Activated gamma-delta T cell (primary cell): ENCODE measurements at regions not wholly inside any gene's neighbourhood (a gene's known extent, or its start where the extent isn't known, plus 50 kb on each side); places are given as distances from the start of the nearest gene placed in this dataset.

Experiments used
- DNase-seq: peaks from one replicate; lab custom pipeline; 2025; lab: John Stamatoyannopoulos, UW

DNA sequence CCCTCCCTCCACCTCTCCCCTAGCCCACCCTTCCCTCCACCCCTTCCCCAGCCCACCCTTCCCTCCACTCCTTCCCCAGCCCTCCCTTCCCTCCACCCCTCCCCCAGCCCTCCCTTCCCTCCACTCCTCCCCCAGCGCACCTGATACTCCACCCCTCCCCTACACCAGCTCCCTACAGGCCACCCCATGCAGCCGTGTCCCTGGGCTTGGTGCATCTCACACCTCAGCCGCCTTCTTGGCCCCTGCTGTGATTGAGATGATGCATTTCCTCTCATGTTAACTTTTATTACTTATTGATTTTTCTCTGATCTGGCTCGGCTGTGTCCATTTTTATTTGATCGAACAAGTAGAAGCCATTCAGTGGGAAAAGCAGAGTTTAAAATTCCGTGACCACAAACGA, 243.8 kb downstream of the MATN1 start:
- DNase-seq: no peak

GRCh38 chr1:30478799-30479563, 244.4 kb downstream of the MATN1 start:
- no peak for DNase-seq

DNA sequence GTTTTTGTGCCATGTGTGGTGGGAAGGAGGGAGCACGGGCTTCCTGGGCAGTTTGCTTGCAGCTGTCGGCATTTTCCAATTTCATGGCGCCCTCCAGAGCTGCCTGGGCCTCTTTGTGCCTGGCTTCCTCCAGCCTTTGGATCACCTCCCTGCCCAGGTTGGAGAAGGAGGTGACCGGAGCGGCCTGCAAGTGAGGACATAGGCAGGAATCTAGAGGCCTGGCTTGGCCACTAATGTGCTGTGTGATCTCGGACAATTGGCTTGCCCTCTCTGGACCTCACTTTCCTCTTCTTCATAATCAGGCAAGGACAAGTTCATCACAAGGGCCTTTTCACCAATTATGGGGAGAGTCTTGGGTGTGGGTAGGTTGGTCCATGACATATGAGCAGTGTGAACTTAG, 245.1 kb downstream of the MATN1 start:
- DNase-seq: no peak

GRCh38 chr1:30477588-30477987, 245.8 kb downstream of the MATN1 start:
- DNase-seq: no peak

- DNase-seq: no peak
Observed at GRCh38 chr1:30476911-30477459, 246.4 kb downstream of the MATN1 start.

- DNase-seq: no peak
Observed at GRCh38 chr1:30476476-30476875, 246.9 kb downstream of the MATN1 start.

DNA sequence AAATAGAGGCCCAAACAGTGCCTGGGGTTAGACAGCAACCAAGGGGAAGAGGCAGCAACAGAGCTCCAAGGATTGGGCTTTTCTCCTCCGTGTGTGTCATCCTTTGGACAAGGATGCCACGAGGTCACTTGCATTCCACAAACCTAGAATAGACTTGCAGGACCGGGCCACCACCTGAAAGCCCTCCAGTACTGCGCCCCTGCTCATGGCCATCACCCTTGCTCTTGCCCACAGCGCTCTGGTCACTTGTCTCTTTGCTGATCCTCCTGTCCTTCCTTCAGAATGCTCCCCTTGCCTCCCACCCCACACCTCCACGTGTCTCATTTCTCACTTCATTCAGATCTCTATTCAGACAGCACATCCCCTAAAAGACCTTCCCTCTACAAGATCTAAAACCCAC, 247.4 kb downstream of the MATN1 start:
- no peak for DNase-seq

DNA sequence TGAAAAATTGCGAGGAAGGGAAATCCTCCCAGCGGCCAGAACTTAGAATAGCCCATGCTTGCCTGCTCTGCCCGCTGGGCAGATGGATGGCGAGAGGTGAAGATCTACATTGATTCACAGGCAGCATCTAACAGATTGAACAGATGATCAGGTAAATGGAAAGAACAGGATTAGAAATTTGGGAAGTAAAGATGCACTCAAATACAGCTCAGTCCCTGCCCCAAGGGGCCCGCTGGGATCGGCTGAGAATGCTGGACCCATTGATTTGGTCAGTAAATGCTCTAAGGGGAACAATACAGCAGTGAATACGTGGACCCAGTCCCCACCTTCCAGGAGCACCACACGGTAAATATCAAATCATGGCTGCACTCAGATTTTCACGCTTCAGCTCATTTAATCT, 248.2 kb downstream of the MATN1 start:
- no peak for DNase-seq

DNA sequence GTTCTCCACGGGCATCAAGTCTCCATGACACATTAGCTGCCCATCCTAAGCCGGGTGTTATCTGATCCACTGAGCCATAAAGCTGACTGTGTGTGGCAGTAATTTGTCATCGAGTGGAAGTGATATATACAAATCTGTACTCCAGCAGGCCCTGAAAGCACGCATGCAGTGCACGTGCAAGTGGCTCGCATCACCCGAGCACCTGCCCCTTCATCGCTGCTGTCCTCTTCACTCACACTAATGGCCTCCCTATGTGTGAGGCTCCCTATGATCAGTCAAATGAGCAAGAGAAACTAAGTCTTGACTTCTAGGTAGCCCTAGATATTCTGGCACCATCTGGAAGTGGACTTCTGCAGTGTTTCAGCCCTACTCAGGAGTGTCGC, 248.6 kb downstream of the MATN1 start:
- no peak for DNase-seq

DNA sequence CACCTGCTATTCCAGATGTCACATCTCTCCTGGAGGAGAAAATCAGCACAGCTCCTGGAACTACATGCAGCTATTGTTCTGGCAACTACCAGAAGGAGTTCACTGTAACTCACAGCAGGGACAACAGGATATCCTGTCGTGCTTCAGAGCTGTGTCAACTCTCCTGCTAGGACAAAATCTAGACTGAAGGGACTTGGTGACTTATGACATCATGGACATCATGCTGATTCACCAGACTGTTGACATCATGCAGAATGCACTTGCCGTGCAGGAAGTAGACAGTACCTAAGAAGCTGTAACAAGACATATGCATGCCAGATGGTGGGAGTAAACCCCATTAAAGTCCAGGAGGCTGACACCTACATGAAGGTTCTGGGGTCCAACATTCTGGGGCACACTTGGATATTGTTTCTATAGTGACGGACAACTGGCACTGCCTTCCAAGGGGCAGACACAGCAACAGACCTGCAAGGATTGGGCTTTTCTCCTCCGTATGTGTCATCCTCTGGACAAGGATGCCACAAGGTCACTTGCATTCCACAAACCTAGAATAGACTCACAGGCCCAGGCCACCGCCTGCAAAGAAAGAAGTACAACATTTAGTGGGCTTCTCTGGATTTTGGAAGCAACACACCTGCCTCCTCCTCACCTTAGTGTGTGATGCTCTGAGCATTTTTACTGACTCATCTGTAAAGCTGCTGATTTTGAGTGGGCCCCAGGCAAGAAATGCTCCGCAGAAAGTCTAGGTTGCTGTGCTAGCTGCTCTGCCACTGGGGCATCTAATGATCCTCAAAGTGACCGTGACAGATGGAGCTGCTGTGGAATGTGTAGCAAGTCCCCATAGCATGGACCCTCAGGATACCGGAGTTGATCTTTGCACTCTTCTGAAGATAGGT, 249.2 kb downstream of the MATN1 start:
- no peak for DNase-seq

DNA sequence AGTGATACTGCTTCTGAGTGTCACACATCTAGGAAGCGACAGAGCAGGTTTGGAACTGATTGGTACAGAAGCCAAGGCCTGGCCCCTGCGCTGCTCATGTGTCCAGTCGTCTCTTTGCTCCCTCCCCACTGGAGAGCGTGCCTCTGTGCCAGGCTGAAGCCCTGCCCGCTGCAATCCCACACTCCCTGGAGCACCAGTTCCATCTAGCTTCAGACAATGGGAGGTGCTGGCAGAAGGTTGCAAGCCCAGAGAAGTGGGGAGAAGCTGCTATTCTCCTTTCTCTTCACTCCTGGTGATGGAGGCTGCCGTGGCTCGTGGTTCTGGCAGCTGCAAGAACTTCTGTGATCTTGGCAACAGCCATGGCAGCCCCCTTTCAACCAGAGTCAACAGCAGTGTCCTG, 250.9 kb downstream of the MATN1 start:
- no peak for DNase-seq

DNA sequence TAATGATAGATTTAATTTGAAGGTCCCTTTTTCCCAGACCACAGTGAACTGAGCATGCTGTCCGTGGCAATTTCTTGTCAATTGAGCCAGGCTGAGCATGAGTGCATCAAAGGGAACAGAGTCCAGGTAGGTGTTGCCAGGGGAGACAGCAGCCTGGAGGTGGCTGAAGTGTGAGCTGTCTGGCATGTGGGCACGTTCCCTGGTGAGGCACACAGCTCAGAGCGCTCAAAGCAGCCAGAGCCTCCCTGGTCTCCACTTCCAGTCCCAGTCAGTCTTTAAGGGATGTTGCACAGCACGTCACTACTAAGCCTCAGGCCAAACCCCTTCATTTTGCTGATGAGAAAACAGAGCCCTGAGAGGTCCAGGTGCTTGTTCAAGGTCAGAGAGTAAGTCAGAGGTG, 251.4 kb downstream of the MATN1 start:
- DNase-seq: no peak

DNA sequence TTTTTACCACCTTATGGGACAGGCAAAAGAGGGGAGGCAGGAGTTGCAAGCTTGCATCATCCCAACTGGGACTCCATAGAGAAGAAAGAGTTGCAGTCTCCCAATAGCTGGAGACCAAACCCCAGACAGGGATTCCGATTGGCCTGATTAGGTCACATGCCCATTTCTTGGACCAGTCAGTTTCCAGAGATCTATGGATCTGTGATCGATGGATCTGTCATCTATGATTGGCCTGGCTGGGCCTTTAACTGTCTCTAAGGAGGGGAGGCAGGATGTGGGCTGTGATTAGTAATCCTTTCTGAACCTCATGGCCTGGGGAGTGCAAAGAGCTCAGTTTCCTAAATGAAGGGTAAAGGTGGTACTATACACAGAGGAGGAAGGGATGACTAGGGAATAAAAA, 252.1 kb downstream of the MATN1 start:
- no peak for DNase-seq

DNA sequence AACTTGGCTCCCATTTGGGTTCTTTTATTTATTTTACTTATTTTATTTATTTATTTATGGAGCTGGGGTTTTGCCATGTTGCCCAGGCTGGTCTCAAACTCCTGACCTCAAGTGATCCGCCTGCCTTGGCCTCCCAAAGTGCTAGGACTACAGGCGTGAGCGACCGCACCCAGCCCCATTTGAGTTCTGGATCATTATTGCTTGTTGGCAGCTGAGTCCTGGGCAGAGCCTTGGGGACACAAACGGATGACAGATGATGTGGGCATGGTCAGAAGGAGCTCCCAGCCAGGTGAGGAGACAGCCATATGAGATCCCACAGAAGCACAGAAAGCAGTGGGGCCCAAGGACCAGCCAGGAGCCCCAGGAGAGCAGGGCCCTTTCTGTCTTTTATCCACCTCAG, 254.0 kb downstream of the MATN1 start:
- no peak for DNase-seq

- no peak for DNase-seq
Observed at GRCh38 chr1:30467101-30467500, 256.3 kb downstream of the MATN1 start.

DNA sequence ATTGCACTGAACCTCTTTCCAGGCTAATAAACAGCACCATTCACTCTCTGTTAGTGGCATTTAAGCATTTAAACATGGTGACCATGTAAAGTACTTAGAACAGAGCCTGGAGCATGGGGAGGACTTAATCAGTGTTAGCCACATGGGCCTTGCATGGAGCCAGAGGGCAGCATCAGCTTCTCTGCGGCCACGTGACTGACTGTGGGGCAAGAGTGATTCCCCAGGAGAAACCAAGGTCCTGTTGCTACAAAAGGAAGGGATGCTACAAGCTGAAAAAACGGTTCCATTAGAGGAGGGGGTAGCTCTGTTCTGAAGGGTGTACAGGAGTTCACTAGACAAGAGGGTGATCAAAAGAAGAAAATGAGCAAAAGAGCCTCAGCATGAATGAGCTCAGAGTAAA, 256.8 kb downstream of the MATN1 start:
- no peak for DNase-seq

DNA sequence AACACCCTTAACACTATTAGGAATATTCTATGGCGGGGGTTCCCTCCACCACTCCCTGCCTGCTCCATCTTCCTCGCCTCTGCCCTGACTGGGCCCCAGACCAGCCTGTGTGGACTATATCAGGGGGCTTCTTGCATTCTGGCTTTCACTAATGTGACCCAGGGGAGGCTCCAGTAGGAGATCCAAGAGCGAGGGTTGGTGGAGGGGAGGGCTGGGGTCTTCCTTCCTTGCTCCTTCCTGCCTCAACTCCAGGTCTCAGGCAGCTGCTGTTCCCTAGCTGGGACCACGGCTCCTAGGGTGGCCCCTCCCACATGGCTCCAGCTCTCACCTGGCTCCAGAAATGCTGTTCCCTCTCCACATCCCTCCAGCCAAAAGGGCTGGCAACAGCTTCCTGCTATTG, 257.4 kb downstream of the MATN1 start:
- no peak for DNase-seq

DNA sequence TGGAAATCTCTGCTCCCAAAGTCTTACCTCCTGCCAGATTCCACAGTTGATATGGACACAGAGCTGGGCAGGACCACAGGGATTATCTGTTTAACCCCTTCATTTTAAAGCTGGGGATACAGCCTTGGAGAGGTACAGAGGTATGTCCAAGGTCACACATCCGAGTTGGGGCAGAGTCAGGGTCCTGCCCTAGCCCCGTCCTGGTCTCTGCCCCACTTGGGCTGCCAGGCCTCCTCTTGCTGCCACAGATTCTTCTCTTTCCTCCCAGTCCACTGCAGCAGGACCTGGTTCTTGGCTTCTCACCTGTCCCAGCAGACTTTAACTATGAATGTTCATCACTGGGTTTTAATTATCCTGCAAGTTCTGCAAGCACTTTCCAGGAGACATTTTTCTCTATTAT, 258.3 kb downstream of the MATN1 start:
- DNase-seq: no peak

DNA sequence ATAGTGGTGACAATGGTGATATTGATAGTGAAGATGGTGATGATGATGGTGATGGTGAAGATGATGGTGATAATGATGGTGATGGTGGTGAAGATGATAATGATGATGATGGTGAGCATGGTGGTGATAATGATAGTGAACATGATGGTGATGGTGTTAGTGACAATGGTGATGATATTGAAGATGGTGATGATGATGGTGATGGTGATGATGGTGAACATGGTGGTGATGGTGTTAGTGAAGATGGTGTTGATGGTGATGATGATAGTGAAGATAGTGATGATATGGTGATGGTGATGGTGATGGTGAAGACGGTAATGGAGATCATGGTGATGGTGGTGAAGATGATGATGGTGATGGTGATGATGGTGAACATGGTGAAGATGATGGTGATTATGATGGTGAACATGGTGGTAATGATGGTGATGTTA, 259.2 kb downstream of the MATN1 start:
- DNase-seq: no peak

DNA sequence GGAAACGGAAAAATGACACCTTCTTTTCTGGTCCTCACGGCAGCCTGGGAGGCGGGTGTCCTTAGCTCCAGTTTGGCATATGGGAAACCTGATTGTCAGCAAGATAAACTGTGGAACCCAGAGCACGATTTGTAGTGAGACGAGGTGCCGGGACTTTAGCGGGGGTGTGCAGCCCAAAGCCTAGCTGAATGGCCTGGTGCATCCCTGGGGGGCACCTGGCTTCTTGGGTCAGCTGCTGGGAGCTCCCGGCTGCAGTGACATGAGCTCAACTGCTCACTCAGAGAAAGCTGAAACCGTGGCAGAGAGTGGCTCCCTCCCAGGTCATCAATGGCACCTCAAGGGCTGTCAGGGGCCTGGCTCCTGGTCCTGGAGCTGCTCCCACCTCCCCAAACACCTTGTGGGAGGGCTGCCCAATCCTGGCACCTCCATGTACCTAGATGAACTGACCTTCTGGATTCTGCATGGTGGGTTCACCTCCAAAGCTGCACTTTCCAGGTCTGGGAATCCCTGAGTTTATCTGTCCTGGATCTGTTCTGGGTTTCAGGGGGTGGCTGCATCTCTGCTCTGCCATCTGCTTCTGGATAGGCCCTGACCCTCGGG, 260.5 kb downstream of the MATN1 start:
- no peak for DNase-seq

GRCh38 chr1:30462166-30462565, 261.2 kb downstream of the MATN1 start:
- no peak for DNase-seq

GRCh38 chr1:30461640-30462039, 261.7 kb downstream of the MATN1 start:
- no peak for DNase-seq

DNA sequence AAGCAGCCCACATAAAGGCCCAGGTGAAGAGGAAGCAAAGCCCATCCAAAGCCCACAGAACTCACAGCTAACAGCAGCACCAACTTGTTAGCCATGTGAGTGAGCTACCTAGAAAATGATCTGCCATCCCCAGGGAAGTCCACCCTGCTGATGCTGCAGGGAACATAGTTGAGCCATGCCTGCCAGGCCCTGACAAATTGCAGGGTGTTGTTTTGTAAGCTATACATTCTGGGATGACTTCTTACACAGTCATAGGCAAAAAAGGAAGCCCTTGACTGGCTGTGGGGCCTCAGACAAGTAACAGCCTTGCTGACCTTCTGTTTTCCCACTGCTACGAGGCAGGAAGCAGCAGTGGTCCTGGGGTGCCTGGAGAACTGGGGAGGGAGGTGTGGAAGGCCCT, 262.7 kb downstream of the MATN1 start:
- DNase-seq: no peak
